Cardiac muscle cell (in vitro differentiated cells and primary cell): ENCODE measurements at regions not wholly inside any gene's neighbourhood (a gene's known extent, or its start where the extent isn't known, plus 50 kb on each side); places are given as distances from the start of the nearest gene placed in this dataset.

Source experiments
- DNase-seq, 2 donors: peaks; one replicate each; pipeline versions ENCODE4 v3.0.0 to v3.0.0-alpha.2; 2010 to 2017; ENCODE audit warnings: low read depth in 1 of 2, low spot score in 1 of 2
- H3K27ac ChIP-seq: fragments of 200-600 bp; sonication (generic); 2 replicates; pipeline ENCODE4 v1.5.1; 2016
- H3K27me3 ChIP-seq: fragments of 200-600 bp; sonication (generic); 2 replicates; pipeline ENCODE4 v1.6.0; 2016; ENCODE audit warnings: control low read depth
- H3K36me3 ChIP-seq: fragments of 200-600 bp; sonication (generic); 2 replicates; pipeline ENCODE4 v1.5.1; 2016; ENCODE audit warnings: control low read depth
- H3K4me1 ChIP-seq: fragments of 200-600 bp; sonication (generic); 2 replicates; pipeline ENCODE4 v1.8.1; 2017; ENCODE audit warnings: low read depth, mild to moderate bottlenecking, mixed run types
- H3K4me3 ChIP-seq: fragments of 200-600 bp; sonication (generic); 2 replicates; pipeline ENCODE4 v1.5.1; 2016; ENCODE audit warnings: mild to moderate bottlenecking
- H3K9me3 ChIP-seq: fragments of 200-600 bp; sonication (generic); 2 replicates; pipeline ENCODE4 v1.5.1; 2017; ENCODE audit warnings: low read depth, mild to moderate bottlenecking, control low read depth
- CTCF ChIP-seq: IDR thresholded peaks from 2 replicates; pipeline ENCODE4 v1.5.1; 2012; ENCODE audit warnings: low read depth, mild to moderate bottlenecking, low read length

GRCh38 chrX:107563824-107564223 is 64.5 kb upstream of the PRPS1 start:
- no peaks in the 10 kb centered on the region for H3K36me3 ChIP-seq
- H3K4me1 ChIP-seq = peaks cover 3% of the 10 kb centered on the region
- no peaks in the 10 kb centered on the region for H3K9me3 ChIP-seq
- no peak overlapping the region for H3K4me3 ChIP-seq
- DNase-seq = no peak
- no peak overlapping the region for H3K27ac ChIP-seq
- H3K27me3 ChIP-seq = no peaks in the 10 kb centered on the region
- TF ChIP-seq CTCF = no peak

GRCh38 chrX:107565015-107565414 is 63.3 kb upstream of the PRPS1 start:
- no peak overlapping the region for H3K27ac ChIP-seq
- H3K4me3 ChIP-seq = no peak overlapping the region
- no peak for TF ChIP-seq CTCF
- H3K9me3 ChIP-seq = no peaks in the 10 kb centered on the region
- DNase-seq = no peak
- H3K4me1 ChIP-seq = peaks cover 3% of the 10 kb centered on the region
- H3K27me3 ChIP-seq = no peaks in the 10 kb centered on the region
- no peaks in the 10 kb centered on the region for H3K36me3 ChIP-seq

- no peaks in the 10 kb centered on the region for H3K9me3 ChIP-seq
- peak; percentile 53 to 82 for DNase-seq
These were observed 62.2 kb upstream of the PRPS1 start for GRCh38 chrX:107565931-107566603.

GRCh38 chrX:107566604-107567262 is 61.6 kb upstream of the PRPS1 start:
- peak in 1 of 2 donors; percentile 3 for DNase-seq
- Histone ChIP-seq H3K27ac (no peak overlapping the region), H3K36me3 (no peaks in the 10 kb centered on the region)

More at GRCh38 chrX:107565931-107566603, 62.2 kb upstream of the PRPS1 start:
- Histone ChIP-seq H3K4me3 (no peak overlapping the region), H3K4me1 (peaks cover 3% of the 10 kb centered on the region), H3K36me3 (no peaks in the 10 kb centered on the region), H3K27me3 (no peaks in the 10 kb centered on the region), H3K27ac (no peak overlapping the region)
- no peak for TF ChIP-seq CTCF

GRCh38 chrX:107567370-107567769 is 60.9 kb upstream of the PRPS1 start:
- Histone ChIP-seq H3K36me3 (no peaks in the 10 kb centered on the region), H3K4me3 (no peak overlapping the region), H3K27me3 (no peaks in the 10 kb centered on the region), H3K27ac (no peak overlapping the region), H3K4me1 (peaks cover 3% of the 10 kb centered on the region), H3K9me3 (no peaks in the 10 kb centered on the region)
- no peak for DNase-seq
- TF ChIP-seq CTCF = no peak

More at GRCh38 chrX:107566604-107567262, 61.6 kb upstream of the PRPS1 start:
- peaks cover 3% of the 10 kb centered on the region for H3K4me1 ChIP-seq
- no peaks in the 10 kb centered on the region for H3K9me3 ChIP-seq
- no peak for TF ChIP-seq CTCF
- no peaks in the 10 kb centered on the region for H3K27me3 ChIP-seq
- no peak overlapping the region for H3K4me3 ChIP-seq
